ENCODE measurements at regions not wholly inside any gene's neighbourhood (a gene's known extent, or its start where the extent isn't known, plus 50 kb on each side); places are given as distances from the start of the nearest gene placed in this dataset.
"Not testable (repeated sequence)": the region's sequence is repeated elsewhere in the genome, so short reads cannot be mapped to it uniquely, and the experiment has no call there.

GRCh38 chr3:153809097-153809496 is 312.1 kb upstream of the ARHGEF26 start:
- H3K27me3 ChIP-seq: no peaks in the 10 kb centered on the region
- no peak overlapping the region for H3K27ac ChIP-seq
- no peak overlapping the region for H3K9ac ChIP-seq (ENCODE audit: low read depth in 2 of 2, low read length in 2 of 2)
- TF ChIP-seq CTCF (IDR thresholded peaks at IDR 0.05): no peak
- intact Hi-C loops (cut with DNase I): no loop called here
- H3K9me3 ChIP-seq: no peaks in the 10 kb centered on the region
- no peaks in the 10 kb centered on the region for H3K36me3 ChIP-seq
- H3K4me3 ChIP-seq: no peak overlapping the region
- no peaks in the 10 kb centered on the region for H3K4me1 ChIP-seq
- no peak for DNase-seq

- no peak overlapping the region for H3K9ac ChIP-seq (ENCODE audit: low read depth in 2 of 2, low read length in 2 of 2)
- no peaks in the 10 kb centered on the region for H3K36me3 ChIP-seq
- H3K27ac ChIP-seq: no peak overlapping the region
- DNase-seq: no peak
- no peak overlapping the region for H3K4me3 ChIP-seq
- no peaks in the 10 kb centered on the region for H3K9me3 ChIP-seq
- H3K4me1 ChIP-seq: no peaks in the 10 kb centered on the region
- intact Hi-C loops (cut with DNase I): no loop called here
- TF ChIP-seq CTCF (IDR thresholded peaks at IDR 0.05): no peak
- no peaks in the 10 kb centered on the region for H3K27me3 ChIP-seq
Measured at GRCh38 chr3:153818338-153818737, 302.9 kb upstream of the ARHGEF26 start.

GRCh38 chr3:153820035-153820434 is 301.2 kb upstream of the ARHGEF26 start:
- Histone ChIP-seq H3K4me3 (no peak overlapping the region), H3K4me1 (no peaks in the 10 kb centered on the region), H3K9me3 (no peaks in the 10 kb centered on the region), H3K27me3 (no peaks in the 10 kb centered on the region), H3K9ac (ENCODE audit: low read depth in 2 of 2, low read length in 2 of 2) (no peak overlapping the region), H3K27ac (no peak overlapping the region), H3K36me3 (no peaks in the 10 kb centered on the region)
- intact Hi-C loops (cut with DNase I): no loop called here
- no peak for DNase-seq
- TF ChIP-seq CTCF (IDR thresholded peaks at IDR 0.05): no peak

GRCh38 chr3:153828346-153828745 is 292.8 kb upstream of the ARHGEF26 start:
- intact Hi-C loops (cut with DNase I); H3K27me3 ChIP-seq; H3K4me3 ChIP-seq; H3K4me1 ChIP-seq; DNase-seq; H3K9me3 ChIP-seq; H3K9ac ChIP-seq (ENCODE audit: low read depth in 2 of 2, low read length in 2 of 2); H3K27ac ChIP-seq; H3K36me3 ChIP-seq: not testable (repeated sequence)

- no peak for DNase-seq
- Histone ChIP-seq H3K9ac (ENCODE audit: low read depth in 2 of 2, low read length in 2 of 2) (no peak overlapping the region), H3K36me3 (no peaks in the 10 kb centered on the region), H3K9me3 (no peaks in the 10 kb centered on the region), H3K27ac (no peak overlapping the region), H3K4me1 (no peaks in the 10 kb centered on the region), H3K27me3 (no peaks in the 10 kb centered on the region), H3K4me3 (no peak overlapping the region)
- intact Hi-C loops (cut with DNase I): no loop called here
- no peak for TF ChIP-seq CTCF (IDR thresholded peaks at IDR 0.05)
Measured at GRCh38 chr3:153829606-153830170, 291.5 kb upstream of the ARHGEF26 start.

- intact Hi-C loops (cut with DNase I): no loop called here
- Histone ChIP-seq H3K9me3 (no peaks in the 10 kb centered on the region), H3K27ac (no peak overlapping the region), H3K4me1 (no peaks in the 10 kb centered on the region), H3K27me3 (no peaks in the 10 kb centered on the region), H3K4me3 (no peak overlapping the region), H3K36me3 (no peaks in the 10 kb centered on the region), H3K9ac (ENCODE audit: low read depth in 2 of 2, low read length in 2 of 2) (no peak overlapping the region)
- no peak for TF ChIP-seq CTCF (IDR thresholded peaks at IDR 0.05)
- no peak for DNase-seq
Measured at GRCh38 chr3:153830552-153830951, 290.6 kb upstream of the ARHGEF26 start.

All from colonic mucosa (tissue), 4 donors.